IMR-90 (cell line): ENCODE measurements at regions not wholly inside any gene's neighbourhood (a gene's known extent, or its start where the extent isn't known, plus 50 kb on each side); places are given as distances from the start of the nearest gene placed in this dataset.

ENCODE experiments used
- ATAC-seq: fragments of 200-7000 bp; cut with Tn5 transposase; 2 replicates; pipeline ENCODE4 v1.9.1; 2020; ENCODE audit warnings: low read depth, mild to moderate bottlenecking, moderate library complexity
- BruUV-seq: library from RNA; stranded (reverse); fragments of 400-500 nt; replicated peaks from 2 replicates; lab custom pipeline; 2021; lab: Mats Ljungman, UMichigan
- CTCF ChIA-PET: fragments of 300-600 bp; formaldehyde crosslinking; extraction: SDS; loops from one replicate; lab custom pipeline; 2021; ENCODE audit warnings: antibody characterized with exemption; lab: Yijun Ruan, JAX
- POLR2A ChIA-PET: fragments of 300-600 bp; sonication (Branson Sonifier 250); formaldehyde crosslinking; loops from one replicate; lab custom pipeline; 2022; ENCODE audit warnings: antibody characterized with exemption; ENCODE audit not compliant: unreplicated experiment; lab: Charles Lee
- DNase-seq: peaks from one replicate; pipeline ENCODE4 v3.0.0; 2013
- H2AFZ ChIP-seq: replicated peaks from 2 replicates; pipeline ENCODE3; 2013; ENCODE audit warnings: low read length, mild to moderate bottlenecking; ENCODE audit not compliant: poor library complexity
- H2AK5ac ChIP-seq: 2 replicates; pipeline ENCODE4 v1.6.1; 2013; ENCODE audit warnings: low read depth, low read length, inconsistent platforms
- H2AK9ac ChIP-seq: replicated peaks from 2 replicates; pipeline ENCODE3; 2013; ENCODE audit warnings: mild to moderate bottlenecking, low read depth, low read length, moderate library complexity; ENCODE audit not compliant: poor library complexity
- H2BK120ac ChIP-seq: 2 replicates; pipeline ENCODE4 v1.6.1; 2013; ENCODE audit warnings: low read depth, low read length, inconsistent platforms
- H2BK15ac ChIP-seq: 3 replicates; pipeline ENCODE4 v1.6.1; 2013; ENCODE audit warnings: low read depth, low read length, inconsistent platforms
- H2BK20ac ChIP-seq: 2 replicates; pipeline ENCODE4 v1.6.1; 2013; ENCODE audit warnings: low read depth, mild to moderate bottlenecking, inconsistent platforms, low read length, moderate library complexity
- H2BK5ac ChIP-seq: 2 replicates; pipeline ENCODE4 v1.6.1; 2013; ENCODE audit warnings: mild to moderate bottlenecking, low read depth, low read length, inconsistent platforms; ENCODE audit not compliant: poor library complexity, severe bottlenecking
- H3K14ac ChIP-seq: replicated peaks from 2 replicates; pipeline ENCODE4 v1.6.1; 2013; ENCODE audit warnings: low read depth, low read length, inconsistent platforms
- H3K18ac ChIP-seq: 2 replicates; pipeline ENCODE4 v1.6.1; 2013; ENCODE audit warnings: low read depth, low read length, control low read depth
- H3K23ac ChIP-seq: 2 replicates; pipeline ENCODE4 v1.6.1; 2013; ENCODE audit warnings: low read depth, low read length, inconsistent platforms
- H3K27ac ChIP-seq: 2 replicates; pipeline ENCODE4 v1.5.1; 2013; ENCODE audit warnings: mild to moderate bottlenecking, control low read depth, low read length; ENCODE audit not compliant: insufficient read depth
- H3K27me3 ChIP-seq: 2 replicates; pipeline ENCODE4 v1.6.1; 2013; ENCODE audit warnings: low read length; ENCODE audit not compliant: control insufficient read depth, insufficient read depth
- H3K36me3 ChIP-seq: 2 replicates; pipeline ENCODE4 v1.6.1; 2013; ENCODE audit warnings: low read length, mixed read lengths; ENCODE audit not compliant: control insufficient read depth, insufficient read depth
- H3K4ac ChIP-seq: 2 replicates; pipeline ENCODE4 v1.6.1; 2013; ENCODE audit warnings: low read depth, low read length, inconsistent platforms
- H3K4me1 ChIP-seq: 2 replicates; pipeline ENCODE4 v1.6.1; 2013; ENCODE audit warnings: low read length, mixed read lengths; ENCODE audit not compliant: control insufficient read depth, insufficient read depth
- H3K4me2 ChIP-seq: 2 replicates; pipeline ENCODE4 v1.6.1; 2013; ENCODE audit warnings: low read depth, mild to moderate bottlenecking, control low read depth, low read length, moderate library complexity
- H3K4me3 ChIP-seq: 2 replicates; pipeline ENCODE4 v1.5.1; 2013; ENCODE audit warnings: low read depth, mild to moderate bottlenecking, control low read depth, low read length, moderate library complexity; ENCODE audit not compliant: insufficient read depth
- H3K56ac ChIP-seq: 2 replicates; pipeline ENCODE4 v1.6.1; 2013; ENCODE audit warnings: low read length, inconsistent platforms; ENCODE audit not compliant: insufficient read depth; ENCODE audit errors: extremely low read depth
- H3K79me1 ChIP-seq, 2 experiments: 2 replicates each; pipeline ENCODE4 v1.6.1; 2013; ENCODE audit warnings: low read length in 2 of 2, inconsistent platforms in 1 of 2, low read depth in 1 of 2
- H3K9ac ChIP-seq: 2 replicates; pipeline ENCODE4 v1.6.1; 2013; ENCODE audit warnings: low read depth, low read length, control low read depth
- H3K9me1 ChIP-seq: 2 replicates; pipeline ENCODE4 v1.6.1; 2013; ENCODE audit warnings: low read length, inconsistent platforms; ENCODE audit not compliant: insufficient read depth
- H3K9me3 ChIP-seq: 2 replicates; pipeline ENCODE4 v1.6.1; 2013; ENCODE audit warnings: low read length; ENCODE audit not compliant: control insufficient read depth, insufficient read depth
- H4K20me1 ChIP-seq: 2 replicates; pipeline ENCODE4 v1.6.1; 2013; ENCODE audit warnings: low read length, inconsistent platforms; ENCODE audit not compliant: insufficient read depth
- H4K5ac ChIP-seq: 2 replicates; pipeline ENCODE4 v1.6.1; 2013; ENCODE audit warnings: mild to moderate bottlenecking, low read depth, low read length, control low read depth
- H4K8ac ChIP-seq, 2 experiments: 2 replicates each; pipeline ENCODE4 v1.6.1; 2013; ENCODE audit warnings: low read depth in 2 of 2, low read length in 2 of 2, control low read depth in 1 of 2, inconsistent platforms in 1 of 2
- H4K91ac ChIP-seq: 2 replicates; pipeline ENCODE4 v1.6.1; 2013; ENCODE audit warnings: low read depth, low read length, inconsistent platforms; ENCODE audit not compliant: insufficient read depth
- BHLHE40 ChIP-seq: fragments of 150-350 bp; IDR thresholded peaks from 2 replicates; pipeline ENCODE4 v1.6.1; 2016; ENCODE audit warnings: mild to moderate bottlenecking, low read depth, low read length
- CEBPB ChIP-seq: IDR thresholded peaks from 2 replicates; pipeline ENCODE4 v1.6.1; 2012; ENCODE audit warnings: low read depth, low read length, improper control_type of control experiment
- CHD1 ChIP-seq: IDR thresholded peaks from 2 replicates; pipeline ENCODE4 v1.6.1; 2012; ENCODE audit warnings: low read depth, low read length, improper control_type of control experiment
- ELK1 ChIP-seq: fragments of 150-350 bp; IDR thresholded peaks from 2 replicates; pipeline ENCODE4 v1.6.1; 2016; ENCODE audit warnings: low read depth, mild to moderate bottlenecking, low read length, moderate library complexity, borderline replicate concordance
- FOS ChIP-seq: fragments of 150-350 bp; IDR thresholded peaks from 2 replicates; pipeline ENCODE4 v1.6.1; 2016; ENCODE audit warnings: low read depth, low read length
- MAFK ChIP-seq: IDR thresholded peaks from 2 replicates; pipeline ENCODE4 v1.6.1; 2012; ENCODE audit warnings: low read depth, low read length, improper control_type of control experiment
- MAZ ChIP-seq: IDR thresholded peaks from 2 replicates; pipeline ENCODE4 v1.6.1; 2012; ENCODE audit warnings: low read depth, mild to moderate bottlenecking, low read length, improper control_type of control experiment, moderate library complexity, borderline replicate concordance
- MXI1 ChIP-seq: IDR thresholded peaks from 2 replicates; pipeline ENCODE4 v1.6.1; 2012; ENCODE audit warnings: low read depth, mild to moderate bottlenecking, low read length, moderate library complexity, borderline replicate concordance
- NFE2L2 ChIP-seq: fragments of 150-350 bp; IDR thresholded peaks from 2 replicates; pipeline ENCODE4 v1.6.1; 2016; ENCODE audit warnings: low read depth, mild to moderate bottlenecking, low read length
- POLR2A ChIP-seq: IDR thresholded peaks from 2 replicates; pipeline ENCODE4 v1.6.1; 2012; ENCODE audit warnings: mild to moderate bottlenecking, low read depth, low read length
- RAD21 ChIP-seq: IDR thresholded peaks from 2 replicates; pipeline ENCODE4 v1.6.1; 2012; ENCODE audit warnings: low read length, improper control_type of control experiment
- RCOR1 ChIP-seq: IDR thresholded peaks from 2 replicates; pipeline ENCODE4 v1.6.1; 2012; ENCODE audit warnings: mild to moderate bottlenecking, low read length, improper control_type of control experiment; ENCODE audit not compliant: insufficient replicate concordance
- RFX5 ChIP-seq: IDR thresholded peaks from 2 replicates; pipeline ENCODE4 v1.8.0; 2012; ENCODE audit warnings: low read depth, mild to moderate bottlenecking, low read length, moderate library complexity
- SMC3 ChIP-seq: fragments of 150-350 bp; IDR thresholded peaks from 2 replicates; pipeline ENCODE4 v1.6.1; 2016; ENCODE audit warnings: low read depth, mild to moderate bottlenecking, antibody characterized with exemption, low read length, moderate library complexity
- WGBS, 2 experiments: methylation state at CpG; one replicate each; pipeline versions ENCODE4 v1.1.5 to v1.1.7; 2013; ENCODE audit warnings: missing lambda C conversion rate in 2 of 2; ENCODE audit not compliant: insufficient read length in 1 of 2; ENCODE audit errors: extremely low coverage in 2 of 2; 5-methylcytosine and 5-hydroxymethylcytosine counted together
- dilution Hi-C: fragments of 300-500 bp; cut with HindIII; formaldehyde crosslinking; loops from one replicate; pipeline ENCODE4 v1.14.3; 2018; ENCODE audit warnings: low sequenced_read_pairs; ENCODE audit not compliant: unreplicated experiment
- in situ Hi-C: fragments of 300-500 bp; cut with MboI; formaldehyde crosslinking; loops from 3 replicates; pipeline ENCODE4 v1.14.3; 2019; ENCODE audit warnings: low sequenced_read_pairs, inconsistent platforms, mixed read lengths
- intact Hi-C: fragments of 100-400 bp; cut with micrococcal nuclease; formaldehyde crosslinking; loops from 2 replicates; pipeline ENCODE4 v1.10.0; 2022
- TF ChIP-seq, protein P1 (sequence below): conservative IDR thresholded peaks from 2 replicates; pipeline ENCODE4 v1.5.1; 2012; ENCODE audit warnings: mild to moderate bottlenecking, low read depth, low read length, improper control_type of control experiment

- ChIA-PET CTCF (interaction anchor here (1.0 kb wide), 1 partner anchor 10 kb away, joined by 3 read pairs; no protein-coding TSS in a partner anchor), POLR2A (no interaction called here)
- no peak overlapping the region for H2AK5ac ChIP-seq
- H3K9me1 ChIP-seq: no peaks in the 10 kb centered on the region
- no peak overlapping the region for H4K91ac ChIP-seq
- no peaks in the 10 kb centered on the region for H3K79me1 ChIP-seq
- H2BK15ac ChIP-seq: no peak overlapping the region
- ATAC-seq (no peak), DNase-seq (no peak)
- no peak overlapping the region for H4K8ac ChIP-seq
- H3K27ac ChIP-seq: no peak overlapping the region
- H3K27me3 ChIP-seq: peaks cover 8% of the 10 kb centered on the region
- in situ Hi-C loops (no loop called here), intact Hi-C loops (no loop called here), dilution Hi-C loops (no loop called here)
- no peaks in the 10 kb centered on the region for H3K9me3 ChIP-seq
- H2BK120ac ChIP-seq: no peak overlapping the region
- no peaks in the 10 kb centered on the region for H4K20me1 ChIP-seq
- no peak overlapping the region for H3K23ac ChIP-seq
- H2BK20ac ChIP-seq: no peak overlapping the region
- no peak overlapping the region for H2BK5ac ChIP-seq
- no peaks in the 10 kb centered on the region for H3K4me1 ChIP-seq
- H4K5ac ChIP-seq: no peak overlapping the region
- no CpG with 5 or more reads among the region's 3 CpGs for WGBS, 2 experiments
- H3K4me3 ChIP-seq: no peak overlapping the region
- no peak overlapping the region for H3K56ac ChIP-seq
- H3K9ac ChIP-seq: no peak overlapping the region
- no peaks in the 10 kb centered on the region for H3K36me3 ChIP-seq
- BruUV-seq: no TSS peak
- H3K18ac ChIP-seq: no peak overlapping the region
- no peak overlapping the region for H2AK9ac ChIP-seq
- H3K14ac ChIP-seq: no peak overlapping the region
- H2AFZ ChIP-seq: no peak overlapping the region
- H3K4me2 ChIP-seq: no peak overlapping the region
- H3K4ac ChIP-seq: no peak overlapping the region
- TF ChIP-seq ELK1: no peak
- TF ChIP-seq CEBPB: no peak
- no peak for TF ChIP-seq MAFK
- no peak for TF ChIP-seq SMC3
- no peak for TF ChIP-seq RCOR1
- TF ChIP-seq RAD21: no peak
- TF ChIP-seq, protein P1, sequence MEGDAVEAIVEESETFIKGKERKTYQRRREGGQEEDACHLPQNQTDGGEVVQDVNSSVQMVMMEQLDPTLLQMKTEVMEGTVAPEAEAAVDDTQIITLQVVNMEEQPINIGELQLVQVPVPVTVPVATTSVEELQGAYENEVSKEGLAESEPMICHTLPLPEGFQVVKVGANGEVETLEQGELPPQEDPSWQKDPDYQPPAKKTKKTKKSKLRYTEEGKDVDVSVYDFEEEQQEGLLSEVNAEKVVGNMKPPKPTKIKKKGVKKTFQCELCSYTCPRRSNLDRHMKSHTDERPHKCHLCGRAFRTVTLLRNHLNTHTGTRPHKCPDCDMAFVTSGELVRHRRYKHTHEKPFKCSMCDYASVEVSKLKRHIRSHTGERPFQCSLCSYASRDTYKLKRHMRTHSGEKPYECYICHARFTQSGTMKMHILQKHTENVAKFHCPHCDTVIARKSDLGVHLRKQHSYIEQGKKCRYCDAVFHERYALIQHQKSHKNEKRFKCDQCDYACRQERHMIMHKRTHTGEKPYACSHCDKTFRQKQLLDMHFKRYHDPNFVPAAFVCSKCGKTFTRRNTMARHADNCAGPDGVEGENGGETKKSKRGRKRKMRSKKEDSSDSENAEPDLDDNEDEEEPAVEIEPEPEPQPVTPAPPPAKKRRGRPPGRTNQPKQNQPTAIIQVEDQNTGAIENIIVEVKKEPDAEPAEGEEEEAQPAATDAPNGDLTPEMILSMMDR: no peak
- TF ChIP-seq BHLHE40: no peak
- TF ChIP-seq CHD1: no peak
- TF ChIP-seq NFE2L2: no peak
- no peak for TF ChIP-seq POLR2A
- no peak for TF ChIP-seq RFX5
- no peak for TF ChIP-seq MAZ
- TF ChIP-seq FOS: no peak
- no peak for TF ChIP-seq MXI1
Observed at GRCh38 chr2:19416784-19417684, 58.6 kb upstream of the OSR1 start.
